ENCODE measurements at regions not wholly inside any gene's neighbourhood (a gene's known extent, or its start where the extent isn't known, plus 50 kb on each side); places are given as distances from the start of the nearest gene placed in this dataset.

- Histone ChIP-seq H3K79me2 (ENCODE audit: insufficient read depth, low read length) (no peaks in the 10 kb centered on the region), H2AFZ (ENCODE audit: insufficient read depth, low read depth, low read length, poor library complexity, severe bottlenecking) (no peak overlapping the region), H4K20me1 (ENCODE audit: insufficient read depth, low read length) (no peaks in the 10 kb centered on the region), H3K36me3 (replicated peaks in 1 of 2; ENCODE audit: control insufficient read depth in 1 of 2, insufficient read depth in 2 of 2, low read length in 2 of 2) (no peaks in the 10 kb centered on the region), H3K4me3 (replicated peaks in 1 of 3; ENCODE audit: low read depth in 2 of 3, low read length in 3 of 3) (no peak overlapping the region), H3K4me1 (ENCODE audit: control insufficient read depth in 1 of 2, insufficient read depth in 2 of 2, low read length in 2 of 2) (peaks cover 8 to 14% of the 10 kb centered on the region in 2 donors), H3K27ac (ENCODE audit: low read depth in 1 of 2, low read length in 2 of 2) (no peak overlapping the region), H3K9me3 (replicated peaks in 1 of 2; ENCODE audit: control insufficient read depth in 1 of 2, insufficient read depth in 1 of 2, low read length in 2 of 2) (no peaks in the 10 kb centered on the region), H3K27me3 (ENCODE audit: control insufficient read depth in 2 of 2, insufficient read depth in 2 of 2, low read length in 2 of 2) (peaks cover 0 to 6% of the 10 kb centered on the region in 2 donors), H3K4me2 (replicated peaks; ENCODE audit: extremely low read depth, low read length, poor library complexity, severe bottlenecking) (no peak overlapping the region), H3K9ac (ENCODE audit: insufficient read depth, low read length, poor library complexity, severe bottlenecking) (no peak overlapping the region)
- peaks cover 16% of the 10 kb centered on the region for H3K4me1 Mint-ChIP-seq
- H3K4me3 Mint-ChIP-seq = no peak overlapping the region
- no peak for DNase-seq
- 100% methylated on average over 1 of the region's 4 CpGs for WGBS (ENCODE audit: insufficient coverage)
- intact Hi-C loops (cut with micrococcal nuclease) = loop anchor here in 1 of 2 donors (10.0 kb wide), 1 partner anchor 48 kb away; no protein-coding TSS in a partner anchor
- H3K36me3 Mint-ChIP-seq = no peaks in the 10 kb centered on the region
- TF ChIP-seq CTCF (IDR thresholded peaks at IDR 0.05) = no peak
- peaks cover 0 to 8% (median 2%) of the 10 kb centered on the region in 7 donors for H3K9me3 Mint-ChIP-seq
- H3K27ac Mint-ChIP-seq = no peak overlapping the region
- H3K27me3 Mint-ChIP-seq (ENCODE audit: low read depth in 3 of 3) = peaks cover 12 to 32% (median 14%) of the 10 kb centered on the region in 3 donors
These were observed 218.5 kb upstream of the CADM1 start for GRCh38 chr11:115722711-115723110.

- H3K4me2 ChIP-seq (replicated peaks; ENCODE audit: extremely low read depth, low read length, poor library complexity, severe bottlenecking) = no peak overlapping the region
- DNase-seq = no peak
- Mint-ChIP-seq H3K36me3 (no peaks in the 10 kb centered on the region), H3K27ac (peak overlapping the region in 3 of 7 donors; percentile 8 to 56 (median 31)), H3K4me3 (no peak overlapping the region), H3K27me3 (ENCODE audit: low read depth in 3 of 3) (peaks cover 8 to 25% (median 12%) of the 10 kb centered on the region in 3 donors), H3K4me1 (peaks cover 26% of the 10 kb centered on the region), H3K9me3 (peaks cover 0 to 8% (median 2%) of the 10 kb centered on the region in 7 donors)
- H3K36me3 ChIP-seq (replicated peaks in 1 of 2; ENCODE audit: control insufficient read depth in 1 of 2, insufficient read depth in 2 of 2, low read length in 2 of 2) = no peaks in the 10 kb centered on the region
- no peak overlapping the region for H3K9ac ChIP-seq (ENCODE audit: insufficient read depth, low read length, poor library complexity, severe bottlenecking)
- intact Hi-C loops (cut with micrococcal nuclease) = loop anchor here in 1 of 2 donors (10.0 kb wide), 1 partner anchor 47 kb away; no protein-coding TSS in a partner anchor
- no peaks in the 10 kb centered on the region for H4K20me1 ChIP-seq (ENCODE audit: insufficient read depth, low read length)
- peaks cover 0 to 6% of the 10 kb centered on the region in 2 donors for H3K27me3 ChIP-seq (ENCODE audit: control insufficient read depth in 2 of 2, insufficient read depth in 2 of 2, low read length in 2 of 2)
- peaks cover 21 to 27% of the 10 kb centered on the region in 2 donors for H3K4me1 ChIP-seq (ENCODE audit: control insufficient read depth in 1 of 2, insufficient read depth in 2 of 2, low read length in 2 of 2)
- TF ChIP-seq CTCF (IDR thresholded peaks at IDR 0.05) = no peak
- no peak overlapping the region for H3K4me3 ChIP-seq (replicated peaks in 1 of 3; ENCODE audit: low read depth in 2 of 3, low read length in 3 of 3)
- H3K79me2 ChIP-seq (ENCODE audit: insufficient read depth, low read length) = no peaks in the 10 kb centered on the region
- no peak overlapping the region for H3K27ac ChIP-seq (ENCODE audit: low read depth in 1 of 2, low read length in 2 of 2)
- H3K9me3 ChIP-seq (replicated peaks in 1 of 2; ENCODE audit: control insufficient read depth in 1 of 2, insufficient read depth in 1 of 2, low read length in 2 of 2) = no peaks in the 10 kb centered on the region
- H2AFZ ChIP-seq (ENCODE audit: insufficient read depth, low read depth, low read length, poor library complexity, severe bottlenecking) = no peak overlapping the region
- no CpG with 5 or more reads among the region's 3 CpGs for WGBS (ENCODE audit: insufficient coverage)
These were observed 217.2 kb upstream of the CADM1 start for GRCh38 chr11:115721296-115721995.

Measured in CD14-positive monocyte (primary cell).